Panc1 (cell line): ENCODE measurements at regions not wholly inside any gene's neighbourhood (a gene's known extent, or its start where the extent isn't known, plus 50 kb on each side); places are given as distances from the start of the nearest gene placed in this dataset.
"Not testable (repeated sequence)": the region's sequence is repeated elsewhere in the genome, so short reads cannot be mapped to it uniquely, and the experiment has no call there.

Experiments
- ATAC-seq: fragments of 200-7000 bp; cut with Tn5 transposase; 2 replicates; pipeline ENCODE4 v1.9.1; 2020; ENCODE audit warnings: mild to moderate bottlenecking, moderate library complexity
- BruUV-seq: library from RNA; stranded (reverse); fragments of 400-500 nt; replicated peaks from 2 replicates; lab custom pipeline; 2021; lab: Mats Ljungman, UMichigan
- CTCF ChIA-PET: fragments of 300-600 bp; sonication (Branson Sonifier 250); formaldehyde crosslinking; loops from one replicate; lab custom pipeline; 2022; ENCODE audit warnings: antibody characterized with exemption; lab: Charles Lee
- POLR2A ChIA-PET: fragments of 300-600 bp; sonication (Branson Sonifier 250); formaldehyde crosslinking; loops from one replicate; lab custom pipeline; 2022; ENCODE audit warnings: antibody characterized with exemption; lab: Charles Lee
- DNase-seq: peaks from one replicate; pipeline ENCODE4 v3.0.0-alpha.2; 2010; ENCODE audit warnings: low read depth, low spot score
- H3K27ac ChIP-seq: 2 replicates; pipeline ENCODE4 v1.5.1; 2011; ENCODE audit warnings: mild to moderate bottlenecking, low read length, inconsistent platforms
- H3K27me3 ChIP-seq: fragments of 200-500 bp; sonication (Bioruptor generic); 2 replicates; pipeline ENCODE4 v1.6.0; 2014; ENCODE audit warnings: low read length, inconsistent platforms; ENCODE audit not compliant: control insufficient read depth, insufficient read depth
- H3K36me3 ChIP-seq: fragments of 200-500 bp; sonication (Bioruptor generic); 2 replicates; pipeline ENCODE4 v1.5.1; 2014; ENCODE audit warnings: inconsistent platforms, mild to moderate bottlenecking, low read length, moderate library complexity; ENCODE audit not compliant: control insufficient read depth, insufficient read depth
- H3K4me1 ChIP-seq: 2 replicates; pipeline ENCODE4 v1.5.1; 2011; ENCODE audit warnings: inconsistent platforms, mild to moderate bottlenecking, low read length, moderate library complexity; ENCODE audit not compliant: control insufficient read depth, insufficient read depth
- H3K4me3 ChIP-seq, 2 experiments: 2 replicates each; pipeline ENCODE4 v1.5.1; 2011 to 2012; ENCODE audit warnings: low read depth in 2 of 2, low read length in 2 of 2, mild to moderate bottlenecking in 2 of 2, inconsistent platforms in 1 of 2, moderate library complexity in 1 of 2
- H3K9me3 ChIP-seq: fragments of 200-500 bp; sonication (Bioruptor generic); 2 replicates; pipeline ENCODE4 v1.5.1; 2014; ENCODE audit warnings: low read depth, mild to moderate bottlenecking, inconsistent platforms, low read length, moderate library complexity; ENCODE audit not compliant: control insufficient read depth, insufficient read depth
- CTCF ChIP-seq: fragments of 450-650 bp; IDR thresholded peaks from 2 replicates; pipeline ENCODE4 v1.5.1; 2017; ENCODE audit warnings: mild to moderate bottlenecking
- POLR2AphosphoS5 ChIP-seq: IDR thresholded peaks from 2 replicates; pipeline ENCODE4 v1.6.1; 2012; ENCODE audit warnings: mild to moderate bottlenecking, low read depth, low read length, moderate library complexity
- REST ChIP-seq, 2 experiments: IDR thresholded peaks; 2 replicates each; pipeline ENCODE4 v1.6.1; 2011 to 2012; ENCODE audit warnings: low read depth in 2 of 2, control low read depth in 1 of 2, low read length in 1 of 2, mild to moderate bottlenecking in 1 of 2, moderate library complexity in 1 of 2; ENCODE audit not compliant: insufficient read depth in 1 of 2
- SIN3A ChIP-seq: IDR thresholded peaks from 2 replicates; pipeline ENCODE4 v1.6.1; 2012; ENCODE audit warnings: low read depth, mild to moderate bottlenecking, low read length, moderate library complexity, borderline replicate concordance; ENCODE audit not compliant: insufficient read depth
- TCF7L2 ChIP-seq: IDR thresholded peaks from 2 replicates; pipeline ENCODE4 v1.6.1; 2011; ENCODE audit warnings: mild to moderate bottlenecking, low read depth, low read length, inconsistent platforms
- in situ Hi-C: cut with HindIII; loops from 2 replicates; pipeline ENCODE4 v1.10.0; 2016; ENCODE audit warnings: low sequenced_read_pairs, low pct_unique_long_range_greater_than_20kb
- intact Hi-C: fragments of 100-400 bp; cut with micrococcal nuclease; formaldehyde crosslinking; loops from one replicate; pipeline ENCODE4 v1.10.0; 2022; ENCODE audit not compliant: unreplicated experiment

DNA sequence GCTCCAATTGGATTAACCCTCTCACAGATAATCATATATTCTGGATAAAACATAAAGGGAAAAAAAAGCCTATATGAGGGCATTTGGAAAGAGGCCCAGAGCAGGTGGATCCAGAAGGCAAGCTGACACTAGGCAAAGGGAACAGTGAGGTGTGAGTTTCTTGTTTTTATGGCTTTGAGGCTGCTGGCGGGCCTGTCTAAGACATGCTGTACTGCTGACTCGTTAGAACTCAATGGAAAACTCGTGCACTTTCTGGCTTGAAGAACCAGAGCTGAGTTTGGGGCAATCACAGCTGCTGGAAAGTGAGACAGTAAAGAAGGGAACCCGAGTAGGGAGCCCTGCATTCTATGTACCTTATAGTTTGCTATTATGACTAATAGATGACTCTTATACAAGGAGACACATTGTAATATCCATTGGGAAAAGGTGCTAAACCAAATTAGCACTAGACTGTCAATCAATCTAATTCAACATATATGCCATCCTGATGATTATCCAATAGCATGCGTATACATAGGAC lies 637.1 kb downstream of the GATA3 start:
- intact Hi-C loops: no loop called here
- POLR2A ChIA-PET: no interaction called here
- no peak overlapping the region for H3K27ac ChIP-seq
- H3K27me3 ChIP-seq: no peaks in the 10 kb centered on the region
- BruUV-seq: no TSS peak
- TF ChIP-seq TCF7L2 (no peak), POLR2AphosphoS5 (no peak), SIN3A (no peak), REST (IDR thresholded peaks at IDR 0.05; ENCODE audit: insufficient read depth in 1 of 2, low read depth in 2 of 2, low read length in 1 of 2) (no peak), CTCF (no peak)
- no peak overlapping the region for H3K4me3 ChIP-seq
- ATAC-seq (no peak), DNase-seq (no peak)
- no peaks in the 10 kb centered on the region for H3K4me1 ChIP-seq
- H3K36me3 ChIP-seq: no peaks in the 10 kb centered on the region
- H3K9me3 ChIP-seq: no peaks in the 10 kb centered on the region
- CTCF ChIA-PET: no interaction called here
- in situ Hi-C loops: no loop called here

- H3K4me3 ChIP-seq, intact Hi-C loops, H3K27me3 ChIP-seq, POLR2A ChIA-PET, BruUV-seq, ATAC-seq, in situ Hi-C loops, H3K27ac ChIP-seq, H3K36me3 ChIP-seq, H3K9me3 ChIP-seq, DNase-seq, CTCF ChIA-PET, H3K4me1 ChIP-seq: not testable (repeated sequence)
Observed at GRCh38 chr10:8693635-8694034, 639.1 kb downstream of the GATA3 start.

DNA sequence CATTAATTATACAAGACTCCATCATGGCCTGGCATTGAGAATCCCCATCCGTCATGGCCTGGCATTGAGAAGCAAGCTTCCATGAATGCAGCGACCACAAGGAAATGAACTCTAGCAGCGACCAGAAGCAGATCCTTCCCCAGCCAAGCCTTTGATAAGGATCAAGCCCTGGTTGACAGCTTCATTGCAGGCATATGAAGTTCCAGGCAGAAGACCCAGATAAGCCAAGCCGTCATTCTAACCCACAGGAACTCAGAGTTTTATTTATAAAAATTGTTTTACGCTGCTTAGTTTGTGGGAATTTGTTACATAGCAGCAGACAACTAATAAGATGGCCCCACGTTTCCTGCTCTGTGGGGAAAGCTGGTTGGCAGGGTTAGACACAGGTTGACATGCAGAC lies 642.3 kb downstream of the GATA3 start:
- Histone ChIP-seq H3K27ac (no peak overlapping the region; the same call in 1 of the 2 replicates), H3K4me3 (no peak overlapping the region), H3K4me1 (peaks cover 8% of the 10 kb centered on the region; the same call in 1 of the 2 replicates), H3K27me3 (no peaks in the 10 kb centered on the region), H3K9me3 (no peaks in the 10 kb centered on the region), H3K36me3 (no peaks in the 10 kb centered on the region)
- CTCF ChIA-PET: no interaction called here
- ATAC-seq: no peak
- BruUV-seq: no TSS peak
- TF ChIP-seq TCF7L2 (no peak), SIN3A (no peak), REST (IDR thresholded peaks at IDR 0.05; ENCODE audit: insufficient read depth in 1 of 2, low read depth in 2 of 2, low read length in 1 of 2) (no peak), CTCF (no peak), POLR2AphosphoS5 (no peak)
- intact Hi-C loops (no loop called here), in situ Hi-C loops (no loop called here)
- DNase-seq: no peak
- POLR2A ChIA-PET: no interaction called here
